ENCODE measurements at regions not wholly inside any gene's neighbourhood (a gene's known extent, or its start where the extent isn't known, plus 50 kb on each side); places are given as distances from the start of the nearest gene placed in this dataset.

- no peak overlapping the region for H3K9ac ChIP-seq (ENCODE audit: extremely low read depth, insufficient read length, low read length)
- DNase-seq: no peak
These were observed 477.9 kb downstream of the TCERG1L start for GRCh38 chr10:130833596-130833995.

More at GRCh38 chr10:130833596-130833995, 477.9 kb downstream of the TCERG1L start:
- TF ChIP-seq, protein P1, sequence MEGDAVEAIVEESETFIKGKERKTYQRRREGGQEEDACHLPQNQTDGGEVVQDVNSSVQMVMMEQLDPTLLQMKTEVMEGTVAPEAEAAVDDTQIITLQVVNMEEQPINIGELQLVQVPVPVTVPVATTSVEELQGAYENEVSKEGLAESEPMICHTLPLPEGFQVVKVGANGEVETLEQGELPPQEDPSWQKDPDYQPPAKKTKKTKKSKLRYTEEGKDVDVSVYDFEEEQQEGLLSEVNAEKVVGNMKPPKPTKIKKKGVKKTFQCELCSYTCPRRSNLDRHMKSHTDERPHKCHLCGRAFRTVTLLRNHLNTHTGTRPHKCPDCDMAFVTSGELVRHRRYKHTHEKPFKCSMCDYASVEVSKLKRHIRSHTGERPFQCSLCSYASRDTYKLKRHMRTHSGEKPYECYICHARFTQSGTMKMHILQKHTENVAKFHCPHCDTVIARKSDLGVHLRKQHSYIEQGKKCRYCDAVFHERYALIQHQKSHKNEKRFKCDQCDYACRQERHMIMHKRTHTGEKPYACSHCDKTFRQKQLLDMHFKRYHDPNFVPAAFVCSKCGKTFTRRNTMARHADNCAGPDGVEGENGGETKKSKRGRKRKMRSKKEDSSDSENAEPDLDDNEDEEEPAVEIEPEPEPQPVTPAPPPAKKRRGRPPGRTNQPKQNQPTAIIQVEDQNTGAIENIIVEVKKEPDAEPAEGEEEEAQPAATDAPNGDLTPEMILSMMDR (conservative IDR thresholded peaks at IDR 0.05): no peak
- H3K4ac ChIP-seq (ENCODE audit: low read depth, low read length): no peak overlapping the region
- no peak overlapping the region for H3K27ac ChIP-seq (ENCODE audit: insufficient read length, low read depth, low read length)
- H2BK120ac ChIP-seq (ENCODE audit: low read depth, low read length, poor library complexity, severe bottlenecking): no peak overlapping the region
- Mint-ChIP-seq H3K27me3 (ENCODE audit: low read depth) (peaks cover 6% of the 10 kb centered on the region), H3K4me1 (peaks cover 0 to 2% of the 10 kb centered on the region in 2 experiments; a peak in 1 of 4 replicates), H3K36me3 (ENCODE audit: insufficient read depth in 1 of 3, low read depth in 3 of 3) (no peaks in the 10 kb centered on the region), H3K27ac (no peak overlapping the region), H3K9me3 (no peaks in the 10 kb centered on the region; a peak in 1 of 5 replicates), H3K4me3 (no peak overlapping the region)
- H3K9me3 ChIP-seq (ENCODE audit: control insufficient read depth, low read depth, low read length): no peaks in the 10 kb centered on the region
- no peak overlapping the region for H3K4me2 ChIP-seq (ENCODE audit: insufficient read depth, insufficient read length, low read length)
- no peak overlapping the region for H4K8ac ChIP-seq (replicated peaks; ENCODE audit: insufficient read length, low read depth, low read length)
- H2BK12ac ChIP-seq (ENCODE audit: insufficient read length, low read depth, low read length): no peak overlapping the region
- no peak overlapping the region for H4K5ac ChIP-seq (ENCODE audit: insufficient read length, low read depth, low read length)
- no peak overlapping the region for H2AK5ac ChIP-seq (ENCODE audit: insufficient read length, low read length)
- no peaks in the 10 kb centered on the region for H3K79me1 ChIP-seq (ENCODE audit: insufficient read depth, low read depth, low read length, poor library complexity, severe bottlenecking)
- H3K14ac ChIP-seq (ENCODE audit: insufficient read depth, low read length): no peak overlapping the region
- no peak overlapping the region for H3T11ph ChIP-seq (ENCODE audit: low read length)
- H2BK15ac ChIP-seq (ENCODE audit: low read depth, low read length): no peak overlapping the region
- H3K79me2 ChIP-seq (ENCODE audit: insufficient read depth, low read length): no peaks in the 10 kb centered on the region
- no peaks in the 10 kb centered on the region for H3K4me1 ChIP-seq (ENCODE audit: insufficient read depth, low read length)
- H3K23ac ChIP-seq (ENCODE audit: insufficient read length, low read depth, low read length): no peak overlapping the region
- no peak overlapping the region for H2AFZ ChIP-seq (ENCODE audit: low read length)
- no peak overlapping the region for H4K91ac ChIP-seq (ENCODE audit: insufficient read length, low read depth, low read length)
- H3K18ac ChIP-seq (ENCODE audit: insufficient read length, low read depth, low read length): no peak overlapping the region
- H2BK20ac ChIP-seq (ENCODE audit: low read depth, low read length, poor library complexity, severe bottlenecking): no peak overlapping the region
- H3K23me2 ChIP-seq (ENCODE audit: insufficient read length, low read depth, low read length, poor library complexity, severe bottlenecking): no peaks in the 10 kb centered on the region
- no peaks in the 10 kb centered on the region for H3K27me3 ChIP-seq (ENCODE audit: insufficient read depth, low read length)
- H2BK5ac ChIP-seq (ENCODE audit: insufficient read length, low read length): no peak overlapping the region
- H4K20me1 ChIP-seq (ENCODE audit: control insufficient read depth, insufficient read depth, insufficient read length): no peaks in the 10 kb centered on the region
- WGBS (ENCODE audit: extremely low coverage, insufficient read length, low lambda C conversion rate): no CpG with 5 or more reads among the region's 14 CpGs
- no peak overlapping the region for H3K56ac ChIP-seq (ENCODE audit: insufficient read length, low read depth, low read length)

Data from H9 (cell line).